Parathyroid adenoma (tissue), 2 donors: ENCODE measurements at regions not wholly inside any gene's neighbourhood (a gene's known extent, or its start where the extent isn't known, plus 50 kb on each side); places are given as distances from the start of the nearest gene placed in this dataset.

Experiments
- H2AFZ ChIP-seq: fragments of 300-600 bp; sonication (generic); one replicate; pipeline ENCODE4 v1.7.0; 2017; ENCODE audit warnings: antibody characterized with exemption, mild to moderate bottlenecking
- H3K27ac ChIP-seq: fragments of 300-600 bp; sonication (generic); one replicate; pipeline ENCODE4 v1.7.0; 2017
- H3K27me3 ChIP-seq: fragments of 300-600 bp; sonication (generic); one replicate; pipeline ENCODE4 v1.7.0; 2017; ENCODE audit warnings: low read length; ENCODE audit not compliant: control insufficient read depth, insufficient read depth
- H3K36me3 ChIP-seq: fragments of 300-600 bp; sonication (generic); one replicate; pipeline ENCODE4 v1.7.0; 2017; ENCODE audit warnings: low read length; ENCODE audit not compliant: control insufficient read depth, insufficient read depth
- H3K4me1 ChIP-seq: fragments of 300-600 bp; sonication (generic); one replicate; pipeline ENCODE4 v1.7.0; 2017; ENCODE audit warnings: control low read depth
- H3K4me2 ChIP-seq: fragments of 300-600 bp; sonication (generic); one replicate; pipeline ENCODE4 v1.7.0; 2017; ENCODE audit warnings: low read length
- H3K4me3 ChIP-seq: fragments of 300-600 bp; sonication (generic); one replicate; pipeline ENCODE4 v1.7.0; 2017; ENCODE audit warnings: low read depth, low read length
- H3K79me2 ChIP-seq: fragments of 300-600 bp; sonication (generic); one replicate; pipeline ENCODE4 v1.7.0; 2017; ENCODE audit warnings: control low read depth
- H3K9ac ChIP-seq: fragments of 300-600 bp; sonication (generic); one replicate; pipeline ENCODE4 v1.7.0; 2017; ENCODE audit warnings: mild to moderate bottlenecking
- H3K9me3 ChIP-seq: fragments of 300-600 bp; sonication (generic); one replicate; pipeline ENCODE4 v1.7.0; 2017; ENCODE audit warnings: low read length; ENCODE audit not compliant: control insufficient read depth
- TF ChIP-seq, protein P1 (sequence below): fragments of 300-600 bp; sonication (generic); IDR thresholded peaks from one replicate; pipeline ENCODE4 v1.7.0; 2017; ENCODE audit warnings: antibody characterized with exemption, mild to moderate bottlenecking
- donor health status: primary hyperparathyroidism.

DNA sequence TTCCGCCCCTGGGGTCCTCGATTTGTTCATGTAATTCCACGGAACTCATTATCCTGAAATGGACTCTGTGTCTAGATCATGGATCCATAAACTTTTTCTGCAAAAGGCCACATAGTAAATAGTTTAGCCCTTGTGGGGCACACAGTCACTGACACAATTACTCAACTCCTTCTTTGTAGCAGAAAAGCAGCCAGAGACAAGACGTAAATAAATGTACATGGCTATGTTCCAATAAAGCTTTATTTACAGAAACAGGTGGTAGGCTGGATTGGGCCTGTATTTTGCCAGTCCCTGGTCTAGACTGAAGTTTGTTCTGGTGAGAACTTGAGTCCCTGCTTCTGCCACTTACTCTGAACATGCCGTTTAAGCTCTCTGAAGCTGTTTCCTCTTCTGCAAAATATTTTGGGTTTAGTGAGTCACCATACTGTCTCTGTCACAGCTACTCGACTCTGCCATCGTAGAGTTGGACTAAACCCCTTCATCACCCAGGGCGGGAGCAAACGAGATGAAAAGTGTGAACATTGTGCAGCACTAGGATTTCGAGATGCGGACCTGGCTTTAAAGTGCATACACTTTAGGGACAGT, 61.9 kb upstream of the FOXF1 start:
- Histone ChIP-seq H2AFZ (no peak overlapping the region), H3K36me3 (no peaks in the 10 kb centered on the region), H3K4me3 (no peak overlapping the region), H3K79me2 (no peaks in the 10 kb centered on the region), H3K27me3 (no peaks in the 10 kb centered on the region), H3K27ac (no peak overlapping the region), H3K4me1 (no peaks in the 10 kb centered on the region), H3K9ac (no peak overlapping the region), H3K4me2 (no peak overlapping the region), H3K9me3 (no peaks in the 10 kb centered on the region)
- TF ChIP-seq, protein P1, sequence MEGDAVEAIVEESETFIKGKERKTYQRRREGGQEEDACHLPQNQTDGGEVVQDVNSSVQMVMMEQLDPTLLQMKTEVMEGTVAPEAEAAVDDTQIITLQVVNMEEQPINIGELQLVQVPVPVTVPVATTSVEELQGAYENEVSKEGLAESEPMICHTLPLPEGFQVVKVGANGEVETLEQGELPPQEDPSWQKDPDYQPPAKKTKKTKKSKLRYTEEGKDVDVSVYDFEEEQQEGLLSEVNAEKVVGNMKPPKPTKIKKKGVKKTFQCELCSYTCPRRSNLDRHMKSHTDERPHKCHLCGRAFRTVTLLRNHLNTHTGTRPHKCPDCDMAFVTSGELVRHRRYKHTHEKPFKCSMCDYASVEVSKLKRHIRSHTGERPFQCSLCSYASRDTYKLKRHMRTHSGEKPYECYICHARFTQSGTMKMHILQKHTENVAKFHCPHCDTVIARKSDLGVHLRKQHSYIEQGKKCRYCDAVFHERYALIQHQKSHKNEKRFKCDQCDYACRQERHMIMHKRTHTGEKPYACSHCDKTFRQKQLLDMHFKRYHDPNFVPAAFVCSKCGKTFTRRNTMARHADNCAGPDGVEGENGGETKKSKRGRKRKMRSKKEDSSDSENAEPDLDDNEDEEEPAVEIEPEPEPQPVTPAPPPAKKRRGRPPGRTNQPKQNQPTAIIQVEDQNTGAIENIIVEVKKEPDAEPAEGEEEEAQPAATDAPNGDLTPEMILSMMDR, result no peak

DNA sequence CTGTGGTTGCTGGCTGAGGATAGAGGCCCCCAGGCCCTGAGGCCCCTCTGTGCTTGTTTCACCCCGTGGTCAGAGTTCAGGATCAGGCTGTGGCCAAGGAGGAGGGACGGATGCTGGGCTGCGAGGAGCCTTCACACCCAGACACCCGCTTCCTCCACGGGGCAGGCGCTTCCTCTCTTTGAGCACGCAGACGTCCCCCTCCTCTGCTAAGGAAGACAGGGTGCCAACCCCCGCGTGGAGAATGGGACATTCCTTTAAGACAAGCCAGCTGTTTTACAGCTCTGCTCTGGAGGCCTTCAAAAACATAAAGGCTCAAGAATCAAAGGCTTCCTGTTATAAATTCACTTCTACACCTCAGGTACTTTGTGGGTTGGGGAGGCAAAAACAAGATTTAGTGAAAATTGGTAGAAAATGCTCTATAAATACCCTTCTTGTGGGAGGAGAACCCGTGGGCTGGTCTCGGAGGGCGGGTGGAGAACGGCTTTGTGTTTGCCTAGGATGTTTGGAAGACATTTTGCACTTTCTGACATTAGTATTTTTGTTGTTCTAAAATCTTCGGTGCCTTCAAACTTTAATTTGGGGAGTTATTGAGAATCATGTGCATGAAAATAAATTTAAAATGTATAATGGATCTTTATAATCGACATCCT, 60.8 kb upstream of the FOXF1 start:
- Histone ChIP-seq H3K4me3 (no peak overlapping the region), H3K36me3 (no peaks in the 10 kb centered on the region), H3K27ac (no peak overlapping the region), H3K79me2 (no peaks in the 10 kb centered on the region), H3K9ac (no peak overlapping the region), H3K4me2 (no peak overlapping the region), H3K4me1 (no peaks in the 10 kb centered on the region), H3K27me3 (no peaks in the 10 kb centered on the region), H2AFZ (no peak overlapping the region), H3K9me3 (no peaks in the 10 kb centered on the region)
- TF ChIP-seq, protein P1, result no peak

DNA sequence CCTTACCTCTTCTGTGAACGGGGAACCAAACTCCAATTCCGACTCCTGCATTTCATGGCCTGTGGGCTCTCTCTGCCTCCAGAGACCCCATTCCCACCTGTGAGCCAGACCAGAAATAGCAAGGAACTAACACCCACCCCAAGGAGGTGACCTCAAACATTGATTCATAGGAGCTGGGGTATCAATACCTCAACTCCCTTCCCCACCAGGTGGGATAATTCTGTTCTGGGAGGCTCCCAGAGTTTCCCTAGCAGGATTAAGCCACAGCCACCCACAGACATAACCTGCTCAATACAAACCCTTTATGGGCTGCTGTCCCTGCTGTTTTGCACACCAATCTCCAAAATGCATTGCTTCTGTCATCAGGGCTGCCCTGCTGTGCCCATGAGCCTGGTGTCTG, 59.6 kb upstream of the FOXF1 start:
- H3K36me3 ChIP-seq, result no peaks in the 10 kb centered on the region
- H3K9me3 ChIP-seq, result no peaks in the 10 kb centered on the region
- H3K4me3 ChIP-seq, result no peak overlapping the region
- H3K79me2 ChIP-seq, result no peaks in the 10 kb centered on the region
- no peaks in the 10 kb centered on the region for H3K4me1 ChIP-seq
- no peaks in the 10 kb centered on the region for H3K27me3 ChIP-seq
- no peak overlapping the region for H3K27ac ChIP-seq
- H3K9ac ChIP-seq, result no peak overlapping the region
- no peak overlapping the region for H3K4me2 ChIP-seq
- H2AFZ ChIP-seq, result no peak overlapping the region
- TF ChIP-seq, protein P1, result no peak

DNA sequence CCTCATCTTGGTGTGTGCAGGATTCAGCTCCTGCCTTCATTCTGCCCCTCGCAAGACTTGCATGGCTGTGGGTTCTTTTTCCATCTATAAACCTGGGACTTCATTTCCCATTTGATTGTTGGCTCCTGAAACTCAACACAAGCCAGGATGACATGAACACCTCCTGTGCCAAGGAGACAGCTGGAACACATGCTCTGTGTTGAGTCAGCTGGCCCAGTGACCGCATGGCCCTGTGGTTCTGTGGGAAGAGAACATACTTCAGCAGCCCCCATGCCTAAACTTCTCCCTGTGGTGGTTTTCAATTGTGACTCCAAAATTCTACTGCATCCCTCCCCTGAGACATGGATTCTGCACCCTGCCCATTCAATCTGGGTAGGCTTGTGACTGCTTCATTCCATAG, 57.9 kb upstream of the FOXF1 start:
- no peaks in the 10 kb centered on the region for H3K36me3 ChIP-seq
- no peak overlapping the region for H3K9ac ChIP-seq
- H2AFZ ChIP-seq, result no peak overlapping the region
- H3K79me2 ChIP-seq, result no peaks in the 10 kb centered on the region
- TF ChIP-seq, protein P1, result no peak
- no peak overlapping the region for H3K27ac ChIP-seq
- no peak overlapping the region for H3K4me2 ChIP-seq
- H3K4me3 ChIP-seq, result no peak overlapping the region
- no peaks in the 10 kb centered on the region for H3K27me3 ChIP-seq
- H3K4me1 ChIP-seq, result no peaks in the 10 kb centered on the region
- no peaks in the 10 kb centered on the region for H3K9me3 ChIP-seq

DNA sequence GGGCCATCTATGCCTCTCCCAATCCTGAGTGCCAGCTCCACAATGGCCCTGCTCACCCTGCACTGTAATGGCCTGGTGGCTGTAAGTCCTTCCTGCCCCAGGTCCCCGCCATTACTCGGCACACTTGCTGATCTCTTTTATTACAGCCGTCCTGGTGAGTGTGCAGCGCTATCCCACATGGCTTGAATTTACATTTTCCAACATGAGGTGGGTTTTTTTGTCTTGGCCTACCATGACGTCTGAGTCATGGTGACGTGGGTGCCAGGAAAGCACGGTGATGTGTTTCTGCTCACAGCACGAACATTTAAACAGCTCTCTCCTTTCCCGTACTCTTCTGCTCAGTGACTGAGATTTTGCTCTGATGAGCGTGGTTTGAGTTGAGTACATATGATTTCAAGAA, 55.2 kb upstream of the FOXF1 start:
- no peaks in the 10 kb centered on the region for H3K36me3 ChIP-seq
- no peak overlapping the region for H3K4me3 ChIP-seq
- H3K9ac ChIP-seq, result no peak overlapping the region
- no peak overlapping the region for H3K4me2 ChIP-seq
- H3K9me3 ChIP-seq, result no peaks in the 10 kb centered on the region
- no peaks in the 10 kb centered on the region for H3K27me3 ChIP-seq
- no peak overlapping the region for H3K27ac ChIP-seq
- no peaks in the 10 kb centered on the region for H3K79me2 ChIP-seq
- H3K4me1 ChIP-seq, result no peaks in the 10 kb centered on the region
- H2AFZ ChIP-seq, result no peak overlapping the region
- TF ChIP-seq, protein P1, result no peak
